CD4-positive, alpha-beta T cell (primary cell): ENCODE measurements at regions not wholly inside any gene's neighbourhood (a gene's known extent, or its start where the extent isn't known, plus 50 kb on each side); places are given as distances from the start of the nearest gene placed in this dataset.

Experiments
- ATAC-seq: fragments of 200-7000 bp; cut with Tn5 transposase; one replicate; pipeline ENCODE4 v1.10.0; 2022; ENCODE audit warnings: mild to moderate bottlenecking; ENCODE audit not compliant: poor library complexity
- CTCF ChIA-PET: fragments of 350-600 bp; sonication (Branson Sonifier 250); formaldehyde crosslinking; loops from one replicate; lab custom pipeline; 2021; ENCODE audit warnings: antibody characterized with exemption, inconsistent platforms; lab: Charles Lee
- POLR2A ChIA-PET: fragments of 350-600 bp; sonication (Branson Sonifier 250); formaldehyde crosslinking; loops from one replicate; lab custom pipeline; 2021; ENCODE audit warnings: antibody characterized with exemption, inconsistent platforms; lab: Charles Lee
- DNase-seq, 14 experiments: peaks; one replicate each; pipeline ENCODE4 v3.0.0-alpha.2; 2013 to 2020; ENCODE audit warnings: mixed read lengths in 2 of 14
- H3K27ac ChIP-seq, 2 donors: one replicate each; pipeline versions ENCODE4 v1.5.1 to v1.7.0; 2013; ENCODE audit warnings: low read length in 2 of 2, low read depth in 1 of 2, mild to moderate bottlenecking in 1 of 2
- H3K27me3 ChIP-seq, 2 experiments: 1 replicate in 1 of 2; 2 replicates in 1 of 2; pipeline versions ENCODE4 v1.6.1 to v1.7.0; 2013; ENCODE audit warnings: low read length in 2 of 2, control low read depth in 1 of 2, mild to moderate bottlenecking in 1 of 2, moderate library complexity in 1 of 2; ENCODE audit not compliant: insufficient read depth in 2 of 2, control insufficient read depth in 1 of 2
- H3K36me3 ChIP-seq: one replicate; pipeline ENCODE4 v1.6.1; 2013; ENCODE audit warnings: low read length, control low read depth; ENCODE audit not compliant: insufficient read depth
- H3K4me1 ChIP-seq: one replicate; pipeline ENCODE4 v1.6.1; 2013; ENCODE audit warnings: low read length, control low read depth; ENCODE audit not compliant: insufficient read depth
- H3K4me3 ChIP-seq: one replicate; pipeline ENCODE4 v1.5.1; 2013; ENCODE audit warnings: mild to moderate bottlenecking, low read length, moderate library complexity
- H3K9me3 ChIP-seq, 2 experiments: 1 replicate in 1 of 2; 2 replicates in 1 of 2; pipeline versions ENCODE4 v1.6.1 to v1.7.0; 2013; ENCODE audit warnings: low read length in 2 of 2, mild to moderate bottlenecking in 2 of 2, control low read depth in 1 of 2, moderate library complexity in 1 of 2; ENCODE audit not compliant: control insufficient read depth in 1 of 2, insufficient read depth in 1 of 2
- H3K27ac Mint-ChIP-seq: one replicate; pipeline ENCODE4 v1.8.0; 2020; ENCODE audit warnings: mixed read lengths
- H3K27me3 Mint-ChIP-seq: one replicate; pipeline ENCODE4 v1.8.0; 2021; ENCODE audit warnings: mixed read lengths
- H3K36me3 Mint-ChIP-seq: one replicate; pipeline ENCODE4 v1.8.0; 2021; ENCODE audit warnings: low read depth, mixed read lengths
- H3K4me1 Mint-ChIP-seq: one replicate; pipeline ENCODE4 v1.8.0; 2021; ENCODE audit warnings: low read depth, mixed read lengths
- H3K4me3 Mint-ChIP-seq: one replicate; pipeline ENCODE4 v1.8.0; 2020; ENCODE audit warnings: mild to moderate bottlenecking, mixed read lengths
- H3K9me3 Mint-ChIP-seq: one replicate; pipeline ENCODE4 v1.8.0; 2020; ENCODE audit warnings: mixed read lengths
- intact Hi-C, 2 experiments: fragments of 100-400 bp; cut with DNase I in 1 of 2; cut with micrococcal nuclease in 1 of 2; formaldehyde crosslinking; loops; one replicate each; pipeline versions ENCODE4 v1.15.1 to v1.9.0; 2023 to 2025; cut with DNase I, micrococcal nuclease
- TF ChIP-seq, protein P1 (sequence below): fragments of 200-600 bp; IDR thresholded peaks from one replicate; pipeline ENCODE4 v1.8.0; 2022; ENCODE audit warnings: antibody characterized with exemption, mild to moderate bottlenecking

DNA sequence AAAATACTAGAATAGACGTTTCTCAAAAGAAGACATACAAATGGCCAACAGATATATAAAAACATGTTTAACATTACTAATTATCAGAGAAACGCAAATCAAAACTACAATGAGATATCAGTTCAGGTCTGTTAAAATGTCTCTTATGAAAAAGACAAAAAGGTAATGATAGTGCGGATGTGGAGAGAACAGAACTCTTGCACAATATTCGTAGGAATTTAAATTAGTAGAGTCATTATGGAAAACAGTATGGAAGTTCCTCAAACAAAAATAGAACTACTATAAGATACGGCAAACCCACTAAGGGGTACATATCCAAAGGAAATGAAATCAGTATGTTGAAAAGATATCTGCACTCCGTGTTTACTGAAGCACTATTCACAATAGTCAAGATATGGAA lies 167.5 kb upstream of the CWC22 start:
- Histone ChIP-seq H3K27ac (no peak overlapping the region), H3K36me3 (no peaks in the 10 kb centered on the region), H3K4me1 (no peaks in the 10 kb centered on the region), H3K4me3 (no peak overlapping the region), H3K27me3 (no peaks in the 10 kb centered on the region), H3K9me3 (peaks cover 2 to 4% of the 10 kb centered on the region in 2 experiments)
- ATAC-seq (no peak), DNase-seq (no peak)
- no peak overlapping the region for H3K27ac Mint-ChIP-seq
- no peaks in the 10 kb centered on the region for H3K9me3 Mint-ChIP-seq
- POLR2A ChIA-PET = no interaction called here
- no peaks in the 10 kb centered on the region for H3K27me3 Mint-ChIP-seq
- no peaks in the 10 kb centered on the region for H3K4me1 Mint-ChIP-seq
- TF ChIP-seq, protein P1, sequence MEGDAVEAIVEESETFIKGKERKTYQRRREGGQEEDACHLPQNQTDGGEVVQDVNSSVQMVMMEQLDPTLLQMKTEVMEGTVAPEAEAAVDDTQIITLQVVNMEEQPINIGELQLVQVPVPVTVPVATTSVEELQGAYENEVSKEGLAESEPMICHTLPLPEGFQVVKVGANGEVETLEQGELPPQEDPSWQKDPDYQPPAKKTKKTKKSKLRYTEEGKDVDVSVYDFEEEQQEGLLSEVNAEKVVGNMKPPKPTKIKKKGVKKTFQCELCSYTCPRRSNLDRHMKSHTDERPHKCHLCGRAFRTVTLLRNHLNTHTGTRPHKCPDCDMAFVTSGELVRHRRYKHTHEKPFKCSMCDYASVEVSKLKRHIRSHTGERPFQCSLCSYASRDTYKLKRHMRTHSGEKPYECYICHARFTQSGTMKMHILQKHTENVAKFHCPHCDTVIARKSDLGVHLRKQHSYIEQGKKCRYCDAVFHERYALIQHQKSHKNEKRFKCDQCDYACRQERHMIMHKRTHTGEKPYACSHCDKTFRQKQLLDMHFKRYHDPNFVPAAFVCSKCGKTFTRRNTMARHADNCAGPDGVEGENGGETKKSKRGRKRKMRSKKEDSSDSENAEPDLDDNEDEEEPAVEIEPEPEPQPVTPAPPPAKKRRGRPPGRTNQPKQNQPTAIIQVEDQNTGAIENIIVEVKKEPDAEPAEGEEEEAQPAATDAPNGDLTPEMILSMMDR = no peak
- intact Hi-C loops = no loop called here
- CTCF ChIA-PET = no interaction called here
- H3K36me3 Mint-ChIP-seq = no peaks in the 10 kb centered on the region
- no peak overlapping the region for H3K4me3 Mint-ChIP-seq

DNA sequence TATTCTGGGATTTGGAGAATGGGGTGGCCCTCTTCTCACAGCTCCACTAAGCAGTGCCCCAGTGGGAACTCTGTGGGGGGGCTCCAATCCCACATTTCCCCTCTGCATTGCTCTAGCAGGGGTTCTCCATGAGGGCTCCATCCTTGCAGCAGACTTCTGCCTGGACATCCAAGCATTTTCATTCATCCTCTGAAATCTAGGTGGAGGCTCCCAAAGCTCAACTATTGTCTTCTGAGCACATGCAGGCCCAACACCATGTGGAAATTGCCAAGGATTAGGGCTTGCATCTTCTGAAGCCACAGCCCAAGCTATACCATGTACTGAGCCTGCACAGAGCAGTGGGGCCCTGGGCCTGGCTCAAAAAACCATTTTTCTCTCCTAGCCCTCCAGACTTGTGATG lies 162.4 kb upstream of the CWC22 start:
- no peak for DNase-seq
- intact Hi-C loops = no loop called here
- Mint-ChIP-seq H3K9me3 (peaks cover 5% of the 10 kb centered on the region), H3K27ac (no peak overlapping the region), H3K27me3 (no peaks in the 10 kb centered on the region), H3K36me3 (no peaks in the 10 kb centered on the region), H3K4me1 (no peaks in the 10 kb centered on the region), H3K4me3 (no peak overlapping the region)
- CTCF ChIA-PET = no interaction called here
- no peak overlapping the region for H3K27ac ChIP-seq
- no peak overlapping the region for H3K4me3 ChIP-seq
- POLR2A ChIA-PET = no interaction called here
- no peaks in the 10 kb centered on the region for H3K4me1 ChIP-seq
- no peaks in the 10 kb centered on the region for H3K27me3 ChIP-seq
- H3K36me3 ChIP-seq = no peaks in the 10 kb centered on the region
- H3K9me3 ChIP-seq = peaks cover 8 to 14% of the 10 kb centered on the region in 2 experiments
- no peak for ATAC-seq
- TF ChIP-seq, protein P1 = no peak

DNA sequence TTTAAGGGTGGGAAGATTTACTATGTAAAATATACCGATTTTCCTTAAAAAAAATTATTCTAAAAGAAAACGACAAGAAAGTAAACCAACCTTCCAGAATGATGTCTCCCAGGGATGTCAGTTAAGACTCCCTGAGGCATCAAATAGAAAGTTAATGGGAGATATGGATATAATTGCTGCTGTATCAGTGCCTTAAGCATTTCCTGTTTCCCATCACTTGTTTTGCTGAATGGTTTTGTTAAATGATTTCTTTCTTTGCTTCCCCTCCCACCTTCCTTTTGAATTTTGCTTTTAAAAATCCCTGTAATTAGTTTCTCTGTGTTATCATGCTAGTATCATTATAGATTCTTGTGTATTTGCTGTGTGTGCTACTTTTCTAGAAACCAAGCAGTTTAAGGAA lies 154.3 kb upstream of the CWC22 start:
- intact Hi-C loops = no loop called here

More for the DNA sequence above, 154.3 kb upstream of the CWC22 start:
- no peak overlapping the region for H3K27ac Mint-ChIP-seq
- H3K9me3 Mint-ChIP-seq = no peaks in the 10 kb centered on the region
- DNase-seq (no peak), ATAC-seq (no peak)
- CTCF ChIA-PET = no interaction called here
- Histone ChIP-seq H3K4me3 (no peak overlapping the region), H3K27ac (no peak overlapping the region), H3K4me1 (no peaks in the 10 kb centered on the region), H3K36me3 (no peaks in the 10 kb centered on the region), H3K9me3 (no peaks in the 10 kb centered on the region), H3K27me3 (no peaks in the 10 kb centered on the region)
- TF ChIP-seq, protein P1 = no peak
- no peak overlapping the region for H3K4me3 Mint-ChIP-seq
- no peaks in the 10 kb centered on the region for H3K36me3 Mint-ChIP-seq
- POLR2A ChIA-PET = no interaction called here
- no peaks in the 10 kb centered on the region for H3K4me1 Mint-ChIP-seq
- H3K27me3 Mint-ChIP-seq = no peaks in the 10 kb centered on the region
